ENCODE measurements at regions not wholly inside any gene's neighbourhood (a gene's known extent, or its start where the extent isn't known, plus 50 kb on each side); places are given as distances from the start of the nearest gene placed in this dataset.
"Not testable (repeated sequence)": the region's sequence is repeated elsewhere in the genome, so short reads cannot be mapped to it uniquely, and the experiment has no call there.

DNA sequence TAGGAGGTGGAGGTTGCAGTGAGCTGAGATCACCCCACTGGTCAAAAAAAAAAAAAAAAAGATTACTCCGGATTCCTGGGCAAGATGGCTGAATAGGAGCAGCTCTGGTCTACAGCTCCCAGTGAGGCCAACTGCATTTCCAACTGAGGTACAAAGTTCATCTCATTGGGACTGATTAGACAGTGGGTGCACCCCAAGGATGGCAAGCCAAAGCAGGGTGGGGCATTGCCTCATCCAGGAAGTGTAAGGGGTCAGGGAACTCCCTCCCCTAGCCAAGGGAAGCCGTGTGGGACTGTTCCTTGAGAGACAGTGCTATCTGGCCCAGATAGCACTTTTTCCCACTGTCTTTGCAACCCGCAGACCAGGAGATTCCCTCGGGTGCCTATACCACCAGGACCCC is 70.7 kb downstream of the CARTPT start:
- Histone ChIP-seq H3K79me1 (ENCODE audit: low read length) (no peaks in the 10 kb centered on the region), H3K4me3 (ENCODE audit: low read depth, low read length) (no peak overlapping the region), H3K79me2 (ENCODE audit: control insufficient read depth, insufficient read depth, low read length, poor library complexity) (no peaks in the 10 kb centered on the region), H3K9me3 (ENCODE audit: insufficient read depth, low read depth, low read length) (peaks cover 11% of the 10 kb centered on the region), H3K14ac (ENCODE audit: low read length) (no peak overlapping the region), H4K91ac (ENCODE audit: low read depth, low read length) (no peak overlapping the region), H3K4ac (ENCODE audit: low read depth, low read length) (no peak overlapping the region), H3K23ac (ENCODE audit: low read length) (no peak overlapping the region), H2AFZ (ENCODE audit: insufficient read depth, low read length, poor library complexity) (no peak overlapping the region), H2AK5ac (ENCODE audit: low read length) (no peak overlapping the region), H3K27me3 (ENCODE audit: insufficient read depth, low read length) (no peaks in the 10 kb centered on the region), H3K18ac (ENCODE audit: low read length) (no peak overlapping the region), H3K4me1 (ENCODE audit: control insufficient read depth in 1 of 2, insufficient read depth in 2 of 2, low read length in 2 of 2) (no peaks in the 10 kb centered on the region), H3K36me3 (ENCODE audit: control insufficient read depth in 1 of 2, insufficient read depth in 2 of 2, low read length in 2 of 2) (no peaks in the 10 kb centered on the region), H4K8ac (ENCODE audit: low read depth, low read length) (no peak overlapping the region), H3K9ac (ENCODE audit: low read length) (no peak overlapping the region), H3K4me2 (ENCODE audit: low read length) (no peak overlapping the region), H2BK12ac (ENCODE audit: low read length) (no peak overlapping the region), H2BK120ac (ENCODE audit: insufficient read depth, low read length, poor library complexity) (no peak overlapping the region), H3K27ac (ENCODE audit: low read depth, low read length) (no peak overlapping the region), H2BK5ac (ENCODE audit: low read depth, low read length, poor library complexity) (no peak overlapping the region), H4K12ac (ENCODE audit: low read depth, low read length) (no peak overlapping the region)
- no peak for DNase-seq
- no CpG with 5 or more reads among the region's 4 CpGs for WGBS (ENCODE audit: extremely low coverage, insufficient coverage, insufficient read length)

DNA sequence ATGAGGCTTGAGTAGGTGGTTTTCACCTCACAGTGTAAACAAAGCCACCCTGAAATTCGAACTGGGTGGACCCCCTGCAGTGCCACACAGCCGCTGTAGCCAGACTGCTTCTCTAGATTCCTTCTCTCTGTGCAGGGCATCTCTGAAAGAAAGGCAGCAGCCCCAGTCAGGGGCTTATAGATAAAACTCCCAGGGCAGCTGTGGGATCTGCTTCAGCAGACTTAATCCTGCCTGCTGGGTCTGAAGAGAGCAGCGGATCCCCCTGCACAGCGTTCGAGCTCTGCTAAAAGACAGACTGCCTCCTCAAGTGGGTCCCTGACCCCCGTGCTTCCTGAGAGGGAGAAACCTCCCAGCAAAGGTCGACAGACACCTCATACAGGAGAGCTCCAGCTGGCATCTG is 71.4 kb downstream of the CARTPT start:
- H3K4ac ChIP-seq (ENCODE audit: low read depth, low read length), result no peak overlapping the region
- no peaks in the 10 kb centered on the region for H3K4me1 ChIP-seq (ENCODE audit: control insufficient read depth in 1 of 2, insufficient read depth in 2 of 2, low read length in 2 of 2)
- DNase-seq, result no peak
- H2BK120ac ChIP-seq (ENCODE audit: insufficient read depth, low read length, poor library complexity), result no peak overlapping the region
- H3K36me3 ChIP-seq (ENCODE audit: control insufficient read depth in 1 of 2, insufficient read depth in 2 of 2, low read length in 2 of 2), result no peaks in the 10 kb centered on the region
- H3K18ac ChIP-seq (ENCODE audit: low read length), result no peak overlapping the region
- no peak overlapping the region for H4K12ac ChIP-seq (ENCODE audit: low read depth, low read length)
- H3K9ac ChIP-seq (ENCODE audit: low read length), result no peak overlapping the region
- no peak overlapping the region for H2AFZ ChIP-seq (ENCODE audit: insufficient read depth, low read length, poor library complexity)
- no peak overlapping the region for H2AK5ac ChIP-seq (ENCODE audit: low read length)
- H4K91ac ChIP-seq (ENCODE audit: low read depth, low read length), result no peak overlapping the region
- H3K79me1 ChIP-seq (ENCODE audit: low read length), result no peaks in the 10 kb centered on the region
- H3K27ac ChIP-seq (ENCODE audit: low read depth, low read length), result no peak overlapping the region
- H2BK5ac ChIP-seq (ENCODE audit: low read depth, low read length, poor library complexity), result no peak overlapping the region
- no peak overlapping the region for H4K8ac ChIP-seq (ENCODE audit: low read depth, low read length)
- no peaks in the 10 kb centered on the region for H3K79me2 ChIP-seq (ENCODE audit: control insufficient read depth, insufficient read depth, low read length, poor library complexity)
- H3K27me3 ChIP-seq (ENCODE audit: insufficient read depth, low read length), result no peaks in the 10 kb centered on the region
- H3K23ac ChIP-seq (ENCODE audit: low read length), result no peak overlapping the region
- peaks cover 13% of the 10 kb centered on the region for H3K9me3 ChIP-seq (ENCODE audit: insufficient read depth, low read depth, low read length)
- WGBS (ENCODE audit: extremely low coverage, insufficient coverage, insufficient read length), result no CpG with 5 or more reads among the region's 7 CpGs
- no peak overlapping the region for H2BK12ac ChIP-seq (ENCODE audit: low read length)
- no peak overlapping the region for H3K4me3 ChIP-seq (ENCODE audit: low read depth, low read length)
- H3K14ac ChIP-seq (ENCODE audit: low read length), result no peak overlapping the region
- H3K4me2 ChIP-seq (ENCODE audit: low read length), result no peak overlapping the region

DNA sequence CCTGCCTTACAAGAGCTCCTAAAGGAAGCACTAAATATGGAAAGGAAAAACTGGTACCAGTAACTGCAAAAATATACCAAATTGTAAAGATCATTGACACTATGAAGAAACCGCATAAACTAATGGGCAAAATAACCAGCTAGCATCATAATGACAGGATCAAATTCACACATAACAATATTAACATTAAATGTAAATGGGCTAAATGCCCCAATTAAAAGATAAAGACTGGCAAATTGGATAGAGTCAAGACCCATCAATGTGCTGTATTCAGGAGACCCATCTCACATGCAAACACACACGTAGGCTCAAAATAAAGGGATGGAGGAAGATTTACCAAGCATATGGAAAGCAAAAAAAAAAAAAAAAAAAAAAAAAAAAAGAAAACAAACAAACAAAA is 73.0 kb downstream of the CARTPT start:
- not testable (repeated sequence) for H2AK5ac ChIP-seq (ENCODE audit: low read length); H3K4ac ChIP-seq (ENCODE audit: low read depth, low read length); H2BK120ac ChIP-seq (ENCODE audit: insufficient read depth, low read length, poor library complexity); H3K27me3 ChIP-seq (ENCODE audit: insufficient read depth, low read length); H4K12ac ChIP-seq (ENCODE audit: low read depth, low read length); H2BK12ac ChIP-seq (ENCODE audit: low read length); H3K4me2 ChIP-seq (ENCODE audit: low read length); H3K4me3 ChIP-seq (ENCODE audit: low read depth, low read length); H2BK5ac ChIP-seq (ENCODE audit: low read depth, low read length, poor library complexity); H4K8ac ChIP-seq (ENCODE audit: low read depth, low read length); H3K27ac ChIP-seq (ENCODE audit: low read depth, low read length); DNase-seq; H3K4me1 ChIP-seq (ENCODE audit: control insufficient read depth in 1 of 2, insufficient read depth in 2 of 2, low read length in 2 of 2); H2AFZ ChIP-seq (ENCODE audit: insufficient read depth, low read length, poor library complexity); H3K14ac ChIP-seq (ENCODE audit: low read length); H3K79me2 ChIP-seq (ENCODE audit: control insufficient read depth, insufficient read depth, low read length, poor library complexity); H3K9ac ChIP-seq (ENCODE audit: low read length); H3K79me1 ChIP-seq (ENCODE audit: low read length); H3K18ac ChIP-seq (ENCODE audit: low read length); H3K36me3 ChIP-seq (ENCODE audit: control insufficient read depth in 1 of 2, insufficient read depth in 2 of 2, low read length in 2 of 2); H4K91ac ChIP-seq (ENCODE audit: low read depth, low read length); H3K23ac ChIP-seq (ENCODE audit: low read length)
- H3K9me3 ChIP-seq (ENCODE audit: insufficient read depth, low read depth, low read length), result peaks cover 13% of the 10 kb centered on the region
- no CpG with 5 or more reads among the region's 2 CpGs for WGBS (ENCODE audit: extremely low coverage, insufficient coverage, insufficient read length)

DNA sequence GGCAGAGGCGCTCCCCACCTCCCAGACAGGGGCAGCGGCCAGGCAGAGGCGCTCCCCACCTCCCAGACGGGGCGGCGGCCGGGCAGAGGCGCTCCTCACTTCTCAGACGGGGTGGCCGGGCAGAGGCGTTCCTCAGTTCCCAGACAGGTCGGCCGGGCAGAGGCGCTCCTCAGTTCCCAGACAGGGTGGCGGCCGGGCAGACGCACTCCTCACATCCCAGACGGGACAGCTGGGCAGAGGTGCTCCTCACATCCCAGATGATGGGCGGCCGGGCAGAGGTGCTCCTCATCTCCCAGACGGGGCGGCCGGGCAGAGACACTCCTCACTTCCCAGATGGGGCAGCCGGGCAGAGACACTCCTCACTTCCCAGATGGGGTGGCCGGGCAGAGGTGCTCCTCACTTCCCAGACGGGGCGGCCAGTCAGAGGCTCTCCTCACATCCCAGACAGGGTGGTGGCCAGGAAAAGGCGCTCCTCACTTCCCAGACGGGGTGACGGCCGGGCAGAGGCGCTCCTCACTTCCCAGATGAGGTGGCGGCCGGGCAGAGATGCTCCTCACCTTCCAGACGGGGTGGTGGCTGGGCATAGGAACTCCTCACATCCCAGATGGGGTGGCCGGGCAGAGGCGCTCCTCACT is 75.1 kb downstream of the CARTPT start:
- H3K4me3 ChIP-seq (ENCODE audit: low read depth, low read length), result no peak overlapping the region
- H3K9ac ChIP-seq (ENCODE audit: low read length), result no peak overlapping the region
- no peak for DNase-seq
- no peak overlapping the region for H3K4me2 ChIP-seq (ENCODE audit: low read length)
- H3K27me3 ChIP-seq (ENCODE audit: insufficient read depth, low read length), result no peaks in the 10 kb centered on the region
- no peak overlapping the region for H4K91ac ChIP-seq (ENCODE audit: low read depth, low read length)
- no peaks in the 10 kb centered on the region for H3K4me1 ChIP-seq (ENCODE audit: control insufficient read depth in 1 of 2, insufficient read depth in 2 of 2, low read length in 2 of 2)
- no peak overlapping the region for H3K23ac ChIP-seq (ENCODE audit: low read length)
- H3K4ac ChIP-seq (ENCODE audit: low read depth, low read length), result no peak overlapping the region
- no peak overlapping the region for H4K8ac ChIP-seq (ENCODE audit: low read depth, low read length)
- no peak overlapping the region for H2BK120ac ChIP-seq (ENCODE audit: insufficient read depth, low read length, poor library complexity)
- H2BK12ac ChIP-seq (ENCODE audit: low read length), result no peak overlapping the region
- no peaks in the 10 kb centered on the region for H3K36me3 ChIP-seq (ENCODE audit: control insufficient read depth in 1 of 2, insufficient read depth in 2 of 2, low read length in 2 of 2)
- no peak overlapping the region for H3K18ac ChIP-seq (ENCODE audit: low read length)
- no peak overlapping the region for H3K14ac ChIP-seq (ENCODE audit: low read length)
- H3K27ac ChIP-seq (ENCODE audit: low read depth, low read length), result no peak overlapping the region
- no peaks in the 10 kb centered on the region for H3K79me1 ChIP-seq (ENCODE audit: low read length)
- no peak overlapping the region for H2BK5ac ChIP-seq (ENCODE audit: low read depth, low read length, poor library complexity)
- H4K12ac ChIP-seq (ENCODE audit: low read depth, low read length), result no peak overlapping the region
- no peak overlapping the region for H2AK5ac ChIP-seq (ENCODE audit: low read length)
- H3K79me2 ChIP-seq (ENCODE audit: control insufficient read depth, insufficient read depth, low read length, poor library complexity), result no peaks in the 10 kb centered on the region
- H2AFZ ChIP-seq (ENCODE audit: insufficient read depth, low read length, poor library complexity), result no peak overlapping the region
- H3K9me3 ChIP-seq (ENCODE audit: insufficient read depth, low read depth, low read length), result peaks cover 13% of the 10 kb centered on the region
- WGBS (ENCODE audit: extremely low coverage, insufficient coverage, insufficient read length), result no CpG with 5 or more reads among the region's 37 CpGs

Measured in trophoblast cell (in vitro differentiated cells and primary cell).